ENCODE measurements at regions not wholly inside any gene's neighbourhood (a gene's known extent, or its start where the extent isn't known, plus 50 kb on each side); places are given as distances from the start of the nearest gene placed in this dataset.

GRCh38 chr17:49903523-49903922 lies 55.7 kb upstream of the TAC4 start:
- ATAC-seq = no peak
- H3K27me3 ChIP-seq = peaks cover 0 to 6% (median 0%) of the 10 kb centered on the region in 4 donors
- no peaks in the 10 kb centered on the region for H3K9me3 ChIP-seq
- H3K27ac ChIP-seq = no peak overlapping the region
- FAIRE-seq = no peak
- H3K4me1 ChIP-seq = no peaks in the 10 kb centered on the region
- TF ChIP-seq CTCF (IDR thresholded peaks at IDR 0.05) = no peak
- H3K36me3 ChIP-seq = no peaks in the 10 kb centered on the region
- no peak for DNase-seq
- WGBS, 2 donors = 47 to 61% methylated on average over 5 of the region's 5 CpGs
- no peak overlapping the region for H3K4me3 ChIP-seq
- intact Hi-C loops (cut with DNase I) = no loop called here

GRCh38 chr17:49904893-49905292 lies 57.0 kb upstream of the TAC4 start:
- no peaks in the 10 kb centered on the region for H3K9me3 ChIP-seq
- no peaks in the 10 kb centered on the region for H3K36me3 ChIP-seq
- H3K4me3 ChIP-seq = no peak overlapping the region
- FAIRE-seq (no peak), DNase-seq (no peak), ATAC-seq (no peak)
- TF ChIP-seq CTCF (IDR thresholded peaks at IDR 0.05) = no peak
- intact Hi-C loops (cut with DNase I) = no loop called here
- no peaks in the 10 kb centered on the region for H3K4me1 ChIP-seq
- no peak overlapping the region for H3K27ac ChIP-seq
- 72 to 75% methylated on average over 9 of the region's 9 CpGs for WGBS, 2 donors
- peaks cover 0 to 7% (median 0%) of the 10 kb centered on the region in 4 donors for H3K27me3 ChIP-seq

- no peak for TF ChIP-seq CTCF (IDR thresholded peaks at IDR 0.05)
- no peaks in the 10 kb centered on the region for H3K4me1 ChIP-seq
- intact Hi-C loops (cut with DNase I) = no loop called here
- peaks cover 0 to 15% (median 3%) of the 10 kb centered on the region in 4 donors for H3K27me3 ChIP-seq
- no peaks in the 10 kb centered on the region for H3K9me3 ChIP-seq
- FAIRE-seq (no peak), DNase-seq (no peak), ATAC-seq (no peak)
- no peak overlapping the region for H3K4me3 ChIP-seq
- H3K27ac ChIP-seq = no peak overlapping the region
- no peaks in the 10 kb centered on the region for H3K36me3 ChIP-seq
- 31 to 40% methylated on average over 10 of the region's 10 CpGs for WGBS, 2 donors
These were observed 58.8 kb upstream of the TAC4 start for GRCh38 chr17:49906531-49907136.

GRCh38 chr17:49907279-49907678 lies 59.4 kb upstream of the TAC4 start:
- FAIRE-seq = no peak
- no peaks in the 10 kb centered on the region for H3K4me1 ChIP-seq
- intact Hi-C loops (cut with DNase I) = no loop called here
- no peaks in the 10 kb centered on the region for H3K9me3 ChIP-seq
- WGBS, 2 donors = 66 to 72% methylated on average over 7 to 8 of the region's 8 CpGs
- no peak for TF ChIP-seq CTCF (IDR thresholded peaks at IDR 0.05)
- no peak for DNase-seq
- no peak for ATAC-seq
- H3K27me3 ChIP-seq = peaks cover 0 to 12% (median 3%) of the 10 kb centered on the region in 4 donors
- no peak overlapping the region for H3K4me3 ChIP-seq
- H3K27ac ChIP-seq = no peak overlapping the region
- H3K36me3 ChIP-seq = no peaks in the 10 kb centered on the region

Data from pancreas (tissue), 10 donors.